GM12878 (cell line): ENCODE measurements at regions not wholly inside any gene's neighbourhood (a gene's known extent, or its start where the extent isn't known, plus 50 kb on each side); places are given as distances from the start of the nearest gene placed in this dataset. TPM values are rescaled to one million over a fixed set of nuclear protein-coding genes. Genes with fewer than 3 reads are reported as not detected.

ENCODE experiments used
- CHD4 ChIP-seq: fragments of 200-600 bp; sonication (generic); IDR thresholded peaks from 2 replicates; pipeline ENCODE4 v1.6.1; 2016; ENCODE audit warnings: mild to moderate bottlenecking
- NRF1 ChIP-seq: conservative IDR thresholded peaks from 2 replicates; pipeline ENCODE4 v1.6.1; 2011; ENCODE audit warnings: mild to moderate bottlenecking, low read depth, low read length, improper control_type of control experiment
- SRF ChIP-seq, 2 experiments: IDR thresholded peaks; 2 replicates each; pipeline ENCODE4 v1.6.1; 2011; ENCODE audit warnings: low read depth in 2 of 2, low read length in 2 of 2, mild to moderate bottlenecking in 1 of 2, moderate library complexity in 1 of 2
- microRNA-seq: library from miRNA; unstranded; fragments of <30 nt; microRNA quantifications from one replicate; pipeline ENCODE4, GENCODE V29; 2018
- small RNA-seq: library from RNA; depleted of rRNA; stranded (forward); fragments of <200 nt; gene quantifications from one replicate; pipeline ENCODE3, GENCODE V24; 2014

DNA sequence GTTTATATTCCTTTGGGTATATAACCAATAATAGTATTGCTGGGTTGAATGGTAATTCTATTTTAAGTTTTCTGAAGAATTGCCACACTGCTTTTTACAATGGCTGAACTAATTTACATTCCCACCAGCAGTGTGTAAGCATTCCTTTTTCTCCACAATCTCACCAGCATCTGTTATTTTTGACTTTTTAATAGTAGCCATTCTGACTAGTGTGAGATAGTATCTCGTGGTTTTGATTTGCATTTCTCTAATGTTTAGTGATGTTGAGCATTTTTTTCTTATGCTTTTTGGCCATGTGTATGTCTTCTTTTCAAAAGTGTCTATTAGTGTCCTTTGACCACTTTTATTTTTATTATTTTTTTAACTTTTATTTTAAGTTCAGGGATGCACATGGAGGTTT, 275.3 kb downstream of the METTL15 start (continued):
- TF ChIP-seq NRF1 (no peak), CHD4 (no peak), SRF (IDR thresholded peaks at IDR 0.05; ENCODE audit: low read depth in 2 of 2, low read length in 2 of 2) (no peak)
- TF ChIP-seq, all 136 proteins: peak for 0

Small RNA genes lying in the stretch of these regions (microRNA-seq; reads per million reads assigned to microRNA genes)
- not detected for gene MIR8068

Small RNA genes lying in the stretch of these regions (small RNA-seq; reads per million reads assigned to genes)
- not detected for gene MIR8068
- not detected for gene RN7SL240P
